Esophagus muscularis mucosa (tissue), 4 donors: ENCODE measurements at regions not wholly inside any gene's neighbourhood (a gene's known extent, or its start where the extent isn't known, plus 50 kb on each side); places are given as distances from the start of the nearest gene placed in this dataset.

Source experiments
- CTCF ChIP-seq, 3 experiments: fragments of 200-600 bp in 2 of 3; fragments of 450-650 bp in 1 of 3; sonication (generic) in 2 of 3; IDR thresholded peaks; one replicate each; pipeline ENCODE4 v1.5.1; 2017 to 2019; ENCODE audit warnings: antibody characterized with exemption in 3 of 3, mild to moderate bottlenecking in 2 of 3, moderate library complexity in 1 of 3
- EP300 ChIP-seq: sonication (generic); formaldehyde crosslinking; IDR thresholded peaks from one replicate; pipeline ENCODE4 v1.6.1; 2017; ENCODE audit warnings: antibody characterized with exemption
- POLR2A ChIP-seq: fragments of 450-650 bp; IDR thresholded peaks from one replicate; pipeline ENCODE4 v1.6.1; 2017; ENCODE audit warnings: antibody characterized with exemption, moderate library complexity, mild to moderate bottlenecking, low read depth
- POLR2AphosphoS5 ChIP-seq, 2 donors: sonication (generic); formaldehyde crosslinking; IDR thresholded peaks; one replicate each; pipeline ENCODE4 v1.6.1; 2017; ENCODE audit warnings: antibody characterized with exemption in 2 of 2

- TF ChIP-seq CTCF (IDR thresholded peaks at IDR 0.05) (no peak), EP300 (no peak), POLR2A (no peak), POLR2AphosphoS5 (IDR thresholded peaks at IDR 0.05) (no peak)
Observed at GRCh38 chr6:92195796-92196195, 1223.6 kb downstream of the EPHA7 start.
